WERI-Rb-1 (cell line): ENCODE measurements at regions not wholly inside any gene's neighbourhood (a gene's known extent, or its start where the extent isn't known, plus 50 kb on each side); places are given as distances from the start of the nearest gene placed in this dataset.

Source experiments
- DNase-seq: peaks from one replicate; pipeline ENCODE4 v3.0.0-alpha.2; 2020
- H3K27ac ChIP-seq: fragments of 250-450 bp; sonication (Bioruptor Pico); 2 replicates; pipeline ENCODE4 v1.5.1; 2020; ENCODE audit warnings: mild to moderate bottlenecking, moderate library complexity
- H3K27me3 ChIP-seq: fragments of 250-450 bp; sonication (Bioruptor Pico); 2 replicates; pipeline ENCODE4 v1.5.1; 2021; ENCODE audit warnings: mild to moderate bottlenecking, low read depth, moderate library complexity; ENCODE audit not compliant: insufficient read depth, severe bottlenecking
- H3K36me3 ChIP-seq: fragments of 250-450 bp; sonication (Bioruptor Pico); 2 replicates; pipeline ENCODE4 v1.5.1; 2020; ENCODE audit warnings: mild to moderate bottlenecking, moderate library complexity
- H3K4me3 ChIP-seq: 2 replicates; pipeline ENCODE4 v1.5.1; 2011; ENCODE audit warnings: low read depth, mild to moderate bottlenecking, control low read depth, low read length
- H3K9me3 ChIP-seq: fragments of 250-450 bp; sonication (Bioruptor Pico); 2 replicates; pipeline ENCODE4 v1.5.1; 2021; ENCODE audit warnings: mild to moderate bottlenecking, moderate library complexity; ENCODE audit not compliant: severe bottlenecking
- CTCF ChIP-seq: IDR thresholded peaks from 2 replicates; pipeline ENCODE4 v1.5.1; 2011; ENCODE audit warnings: low read depth, mild to moderate bottlenecking, control low read depth, inconsistent platforms, low read length

GRCh38 chr2:239790313-239790712, 234.8 kb downstream of the NDUFA10 start:
- Histone ChIP-seq H3K9me3 (peaks cover 9% of the 10 kb centered on the region), H3K36me3 (no peaks in the 10 kb centered on the region), H3K4me3 (no peak overlapping the region), H3K27ac (no peak overlapping the region), H3K27me3 (peaks cover 6% of the 10 kb centered on the region)
- no peak for TF ChIP-seq CTCF
- no peak for DNase-seq

- DNase-seq, result no peak
- peaks cover 6% of the 10 kb centered on the region for H3K27me3 ChIP-seq
- H3K27ac ChIP-seq, result no peak overlapping the region
- no peak overlapping the region for H3K4me3 ChIP-seq
- peaks cover 9% of the 10 kb centered on the region for H3K9me3 ChIP-seq
- TF ChIP-seq CTCF, result no peak
- H3K36me3 ChIP-seq, result no peaks in the 10 kb centered on the region
Observed at GRCh38 chr2:239789711-239790110, 235.4 kb downstream of the NDUFA10 start.

GRCh38 chr2:239788576-239789098, 236.5 kb downstream of the NDUFA10 start:
- peaks cover 6% of the 10 kb centered on the region for H3K27me3 ChIP-seq
- no peak for TF ChIP-seq CTCF
- no peak for DNase-seq

GRCh38 chr2:239787538-239788050, 237.5 kb downstream of the NDUFA10 start:
- Histone ChIP-seq H3K27ac (no peak overlapping the region), H3K4me3 (no peak overlapping the region), H3K9me3 (peaks cover 9% of the 10 kb centered on the region), H3K36me3 (no peaks in the 10 kb centered on the region), H3K27me3 (peaks cover 6% of the 10 kb centered on the region)
- DNase-seq, result no peak
- no peak for TF ChIP-seq CTCF

More at GRCh38 chr2:239788576-239789098, 236.5 kb downstream of the NDUFA10 start:
- Histone ChIP-seq H3K9me3 (peaks cover 9% of the 10 kb centered on the region), H3K27ac (no peak overlapping the region), H3K4me3 (no peak overlapping the region), H3K36me3 (no peaks in the 10 kb centered on the region)

- DNase-seq, result no peak
- no peak overlapping the region for H3K27ac ChIP-seq
- H3K36me3 ChIP-seq, result no peaks in the 10 kb centered on the region
- peaks cover 4% of the 10 kb centered on the region for H3K27me3 ChIP-seq
- no peak for TF ChIP-seq CTCF
- peaks cover 9% of the 10 kb centered on the region for H3K9me3 ChIP-seq
- H3K4me3 ChIP-seq, result no peak overlapping the region
Observed at GRCh38 chr2:239786791-239787190, 238.4 kb downstream of the NDUFA10 start.

GRCh38 chr2:239781454-239781853, 243.7 kb downstream of the NDUFA10 start:
- no peak for DNase-seq
- Histone ChIP-seq H3K36me3 (no peaks in the 10 kb centered on the region), H3K4me3 (no peak overlapping the region), H3K27ac (no peak overlapping the region), H3K9me3 (peaks cover 11% of the 10 kb centered on the region), H3K27me3 (peaks cover 29% of the 10 kb centered on the region)
- no peak for TF ChIP-seq CTCF
